ENCODE measurements at regions not wholly inside any gene's neighbourhood (a gene's known extent, or its start where the extent isn't known, plus 50 kb on each side); places are given as distances from the start of the nearest gene placed in this dataset.

DNA sequence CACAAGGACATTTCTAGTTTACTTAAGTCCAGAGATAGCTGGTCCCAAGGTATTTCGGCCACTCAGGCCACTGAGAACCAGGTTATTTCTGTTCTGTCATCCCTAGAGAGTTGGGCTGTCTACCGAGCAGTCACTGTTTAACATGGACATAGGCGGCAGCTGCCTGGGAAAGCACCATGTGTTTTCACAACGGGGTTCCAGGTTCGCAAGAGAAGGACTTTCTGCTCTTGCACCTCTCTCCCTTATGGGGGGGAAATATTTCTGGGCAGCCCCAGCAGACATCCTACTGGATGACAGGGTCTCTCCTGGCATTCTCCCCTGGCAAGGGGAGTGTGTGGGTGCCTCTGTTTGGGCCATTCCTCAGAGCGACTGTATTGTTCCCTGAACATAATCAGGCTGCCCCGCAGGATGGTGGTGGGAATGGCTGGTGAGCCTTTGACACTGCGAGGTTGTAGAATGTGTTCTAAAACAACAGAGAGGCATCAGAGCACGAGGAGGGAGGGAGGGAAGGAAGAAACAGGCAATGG, 64.4 kb upstream of the DUSP22 start:
- no peak overlapping the region for H3K4me3 ChIP-seq (replicated peaks; ENCODE audit: low read depth, low read length)
- TF ChIP-seq, protein P1, sequence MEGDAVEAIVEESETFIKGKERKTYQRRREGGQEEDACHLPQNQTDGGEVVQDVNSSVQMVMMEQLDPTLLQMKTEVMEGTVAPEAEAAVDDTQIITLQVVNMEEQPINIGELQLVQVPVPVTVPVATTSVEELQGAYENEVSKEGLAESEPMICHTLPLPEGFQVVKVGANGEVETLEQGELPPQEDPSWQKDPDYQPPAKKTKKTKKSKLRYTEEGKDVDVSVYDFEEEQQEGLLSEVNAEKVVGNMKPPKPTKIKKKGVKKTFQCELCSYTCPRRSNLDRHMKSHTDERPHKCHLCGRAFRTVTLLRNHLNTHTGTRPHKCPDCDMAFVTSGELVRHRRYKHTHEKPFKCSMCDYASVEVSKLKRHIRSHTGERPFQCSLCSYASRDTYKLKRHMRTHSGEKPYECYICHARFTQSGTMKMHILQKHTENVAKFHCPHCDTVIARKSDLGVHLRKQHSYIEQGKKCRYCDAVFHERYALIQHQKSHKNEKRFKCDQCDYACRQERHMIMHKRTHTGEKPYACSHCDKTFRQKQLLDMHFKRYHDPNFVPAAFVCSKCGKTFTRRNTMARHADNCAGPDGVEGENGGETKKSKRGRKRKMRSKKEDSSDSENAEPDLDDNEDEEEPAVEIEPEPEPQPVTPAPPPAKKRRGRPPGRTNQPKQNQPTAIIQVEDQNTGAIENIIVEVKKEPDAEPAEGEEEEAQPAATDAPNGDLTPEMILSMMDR (IDR thresholded peaks at IDR 0.05; ENCODE audit: low read length, missing control alignments) = no peak
- no peak for DNase-seq (ENCODE audit: low read depth)

DNA sequence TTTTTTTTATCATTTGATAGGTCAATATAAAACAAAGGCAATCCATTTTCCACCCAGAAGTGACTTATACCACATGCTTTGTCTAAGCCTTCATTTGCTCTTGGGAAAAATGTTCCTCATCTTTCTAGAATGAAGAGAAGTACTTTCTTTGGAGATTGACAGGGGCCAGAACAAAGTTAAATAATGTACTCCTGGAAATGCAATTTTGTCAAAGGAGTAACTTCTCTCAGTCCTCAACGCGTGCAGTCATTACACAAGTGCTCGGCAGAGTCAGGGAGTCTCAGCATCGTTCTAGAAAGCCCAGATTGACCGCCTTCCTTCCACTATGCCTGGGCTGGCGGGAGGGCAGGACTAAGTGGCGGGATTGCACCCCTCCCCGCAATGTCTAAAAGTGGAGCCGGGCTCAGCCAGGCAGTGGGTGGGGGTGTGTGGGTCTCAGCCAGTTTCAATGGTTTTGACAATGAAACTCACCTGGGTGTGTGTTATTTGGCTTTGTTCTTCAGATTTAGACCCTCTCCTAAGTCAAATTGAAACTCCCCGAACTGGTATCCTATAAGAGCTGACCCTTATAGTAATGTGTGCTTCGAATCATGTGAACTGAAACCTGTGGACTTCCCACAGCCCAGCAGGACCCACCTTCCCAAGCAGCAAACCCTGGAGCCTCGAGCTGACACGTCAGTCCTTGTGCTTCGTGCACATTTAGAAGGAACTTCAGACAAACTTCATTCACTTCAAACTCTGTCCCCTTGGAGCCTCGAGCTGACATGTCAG, 63.2 kb upstream of the DUSP22 start:
- DNase-seq (ENCODE audit: low read depth) = no peak
- TF ChIP-seq, protein P1 (IDR thresholded peaks at IDR 0.05; ENCODE audit: low read length, missing control alignments) = no peak
- H3K4me3 ChIP-seq (replicated peaks; ENCODE audit: low read depth, low read length) = no peak overlapping the region

DNA sequence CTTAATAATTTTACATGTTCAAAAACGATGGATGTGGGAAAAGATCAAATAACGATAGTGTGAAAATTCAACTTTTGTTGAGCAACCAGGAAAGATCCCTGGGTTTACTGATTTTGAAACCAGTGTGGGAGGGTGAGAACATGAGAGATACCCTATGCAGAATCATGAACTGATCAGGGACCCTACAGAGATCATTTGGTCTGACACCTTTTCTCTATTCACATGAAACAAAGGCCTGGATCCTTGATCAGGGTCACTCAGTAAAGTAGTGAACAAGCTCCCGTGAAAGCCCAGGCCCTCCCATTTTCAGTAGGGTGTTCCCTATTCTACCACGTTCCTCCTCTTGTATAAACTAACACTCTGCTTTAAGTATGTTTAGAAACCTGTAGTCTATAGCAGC, 60.5 kb upstream of the DUSP22 start:
- TF ChIP-seq, protein P1 (IDR thresholded peaks at IDR 0.05; ENCODE audit: low read length, missing control alignments) = no peak
- no peak overlapping the region for H3K4me3 ChIP-seq (replicated peaks; ENCODE audit: low read depth, low read length)
- DNase-seq (ENCODE audit: low read depth) = no peak

DNA sequence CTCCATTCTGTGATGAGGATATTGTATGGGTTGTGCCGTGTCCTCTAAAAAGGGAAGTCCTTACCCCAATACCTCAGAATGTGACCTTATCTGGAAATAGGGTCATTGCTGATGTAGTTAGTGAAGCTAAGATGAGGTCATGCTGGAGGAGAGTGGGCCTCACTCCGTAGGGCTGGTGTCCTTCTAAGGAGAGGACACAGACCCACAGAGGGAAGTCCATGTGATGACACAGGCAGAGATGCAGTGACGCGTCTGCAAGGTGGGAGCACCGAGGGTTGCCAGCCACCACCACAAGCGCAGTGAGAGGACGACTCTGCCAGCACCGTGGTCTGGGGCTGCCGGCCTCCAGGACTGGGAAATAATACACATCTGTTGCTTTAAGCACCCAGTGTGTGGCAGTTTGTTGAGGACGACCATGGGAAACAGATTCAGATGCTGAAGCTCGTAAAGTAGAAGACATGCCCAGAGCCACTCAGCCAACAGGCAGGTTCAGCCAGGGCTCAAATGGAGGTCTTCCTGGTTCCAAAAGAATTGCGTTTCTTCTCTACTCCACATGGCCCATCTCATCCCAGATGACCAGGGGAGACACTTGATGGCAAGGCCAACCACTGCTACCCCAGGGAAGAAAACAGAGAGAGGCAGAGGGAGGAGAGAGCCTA, 59.2 kb upstream of the DUSP22 start:
- no peak overlapping the region for H3K4me3 ChIP-seq (replicated peaks; ENCODE audit: low read depth, low read length)
- TF ChIP-seq, protein P1 (IDR thresholded peaks at IDR 0.05; ENCODE audit: low read length, missing control alignments) = no peak
- DNase-seq (ENCODE audit: low read depth) = no peak

DNA sequence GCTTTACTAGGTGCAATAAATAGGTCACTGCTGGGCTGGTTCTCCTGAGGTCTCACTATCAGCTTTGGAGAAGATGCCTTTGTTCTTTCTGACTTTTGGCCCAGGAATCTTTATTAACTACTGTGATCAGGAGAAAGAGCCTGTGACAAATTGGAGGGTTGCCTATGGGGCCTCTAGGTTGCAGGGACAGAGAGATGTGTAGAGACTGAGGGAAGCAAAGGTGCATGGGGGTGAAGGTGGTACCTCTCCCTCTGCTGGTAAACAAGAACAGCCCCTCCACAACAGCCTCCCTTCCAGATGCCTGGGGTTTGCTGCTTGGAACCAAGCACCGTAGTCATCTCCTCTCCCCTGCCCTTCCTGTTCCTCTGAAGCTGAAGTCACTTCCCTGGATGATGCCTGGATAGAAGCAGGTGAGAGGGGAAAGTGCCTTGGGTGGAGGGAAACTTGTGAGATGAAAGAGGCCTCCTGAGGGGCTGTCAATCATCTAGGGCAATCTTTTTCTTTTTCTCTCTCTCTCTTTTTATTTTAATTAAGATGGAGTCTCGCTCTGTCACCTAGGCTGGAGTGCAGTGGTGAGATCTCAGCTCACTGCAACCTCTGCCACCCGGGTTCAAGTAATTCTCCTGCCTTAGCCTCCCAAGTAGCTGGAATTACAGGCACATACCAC, 57.4 kb upstream of the DUSP22 start:
- DNase-seq (ENCODE audit: low read depth) = no peak
- TF ChIP-seq, protein P1 (IDR thresholded peaks at IDR 0.05; ENCODE audit: low read length, missing control alignments) = no peak
- H3K4me3 ChIP-seq (replicated peaks; ENCODE audit: low read depth, low read length) = no peak overlapping the region

DNA sequence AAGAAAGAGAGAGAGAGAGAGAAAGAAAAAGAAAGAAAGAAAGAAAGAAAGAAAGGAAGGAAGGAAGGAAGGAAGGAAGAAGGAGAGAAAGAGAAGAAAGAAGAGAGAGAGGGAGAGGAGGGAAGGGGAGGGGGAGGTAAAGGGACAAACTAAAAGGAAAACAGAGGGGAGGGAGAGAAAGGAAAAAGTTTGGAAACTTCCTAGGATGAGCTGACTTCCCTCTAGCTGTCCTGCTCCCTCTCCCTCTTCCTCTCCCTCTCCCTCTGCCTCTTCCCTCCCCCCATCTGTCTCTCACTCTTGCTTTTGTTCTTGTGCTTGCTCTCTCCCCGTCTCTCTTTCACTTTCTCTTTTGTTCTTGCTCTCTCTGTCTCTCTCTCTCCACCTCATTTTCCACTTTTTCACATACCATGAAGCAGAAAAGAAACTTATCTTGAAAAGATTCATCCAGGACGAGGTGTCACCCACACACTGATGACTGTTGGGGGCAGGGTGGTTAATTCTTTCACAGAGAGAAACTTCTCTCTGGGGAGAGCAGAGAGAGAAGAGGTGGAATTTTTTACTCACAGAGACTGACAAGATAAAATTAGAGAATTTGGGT, 56.4 kb upstream of the DUSP22 start:
- TF ChIP-seq, protein P1 (IDR thresholded peaks at IDR 0.05; ENCODE audit: low read length, missing control alignments) = no peak
- H3K4me3 ChIP-seq (replicated peaks; ENCODE audit: low read depth, low read length) = peak overlapping the region; percentile 43
- peak; percentile 39 for DNase-seq (ENCODE audit: low read depth)
